HG02852 (cell line): ENCODE measurements at regions not wholly inside any gene's neighbourhood (a gene's known extent, or its start where the extent isn't known, plus 50 kb on each side); places are given as distances from the start of the nearest gene placed in this dataset.
"Not testable (repeated sequence)": the region's sequence is repeated elsewhere in the genome, so short reads cannot be mapped to it uniquely, and the experiment has no call there.

Experiments
- ATAC-seq: cut with Tn5 transposase; IDR thresholded peaks from one replicate; pipeline ENCODE4 v1.9.1; 2021; ENCODE audit warnings: mild to moderate bottlenecking, moderate library complexity; ENCODE audit not compliant: unreplicated experiment

- not testable (repeated sequence) for ATAC-seq
These were observed 487.8 kb upstream of the TMEFF2 start for GRCh38 chr2:192682511-192682910.

DNA sequence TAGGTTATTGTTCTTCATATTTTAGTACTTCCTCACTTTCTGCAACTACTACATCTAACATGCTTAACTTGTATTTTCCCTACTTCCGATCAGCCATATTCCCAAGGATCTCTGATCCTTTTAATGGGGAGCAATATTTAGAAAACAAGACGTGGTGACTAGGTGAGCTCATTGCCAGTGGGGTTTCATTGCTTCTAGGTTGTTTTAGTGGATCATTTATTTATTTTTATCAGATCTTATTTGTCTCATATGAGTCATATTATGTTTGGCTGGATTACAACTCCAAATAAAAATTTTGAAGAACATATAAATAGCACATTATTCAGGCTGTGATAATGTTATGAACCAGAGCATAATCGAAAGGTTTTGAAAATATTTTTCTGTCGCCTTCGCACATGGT, 480.9 kb upstream of the TMEFF2 start:
- no peak for ATAC-seq

- no peak for ATAC-seq
These were observed 474.9 kb upstream of the TMEFF2 start for GRCh38 chr2:192669505-192670091.

DNA sequence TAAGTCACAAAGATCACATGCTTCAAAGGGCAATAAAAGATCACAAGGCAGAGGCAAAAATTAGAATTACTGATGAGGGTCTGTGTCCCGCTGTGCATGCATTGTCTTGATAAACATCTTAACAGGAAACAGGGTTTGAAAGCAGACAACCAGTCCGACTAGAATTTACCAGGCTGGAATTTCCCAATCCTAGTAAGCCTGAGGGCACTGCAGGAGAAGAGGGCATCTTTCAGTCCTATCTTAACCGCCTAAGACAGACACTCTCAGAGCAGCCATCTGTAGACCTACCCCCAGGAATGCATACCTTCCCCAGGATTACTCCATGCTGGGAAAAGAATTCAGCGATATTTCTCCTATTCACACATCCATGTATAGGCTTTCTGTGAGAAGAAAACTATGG, 465.8 kb upstream of the TMEFF2 start:
- ATAC-seq, result not testable (repeated sequence)

DNA sequence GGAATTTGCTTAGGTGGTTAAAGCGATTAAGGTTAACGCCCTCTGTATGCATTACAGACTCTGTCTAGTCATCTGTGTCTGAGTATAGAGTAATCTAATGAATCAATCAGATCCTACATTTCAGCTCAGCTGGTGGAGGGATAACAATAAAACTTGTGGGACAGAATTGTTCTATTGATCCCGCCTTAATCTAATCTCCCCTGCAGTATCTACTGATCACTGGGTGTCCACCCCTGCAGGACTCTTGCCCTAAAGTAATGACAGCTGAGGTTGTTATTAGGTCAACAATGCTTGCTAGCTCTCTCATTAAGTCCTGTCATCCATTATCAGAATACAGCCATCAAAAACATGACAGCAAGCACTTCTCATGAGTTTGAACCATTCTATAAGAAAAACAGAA, 462.6 kb upstream of the TMEFF2 start:
- ATAC-seq, result no peak

DNA sequence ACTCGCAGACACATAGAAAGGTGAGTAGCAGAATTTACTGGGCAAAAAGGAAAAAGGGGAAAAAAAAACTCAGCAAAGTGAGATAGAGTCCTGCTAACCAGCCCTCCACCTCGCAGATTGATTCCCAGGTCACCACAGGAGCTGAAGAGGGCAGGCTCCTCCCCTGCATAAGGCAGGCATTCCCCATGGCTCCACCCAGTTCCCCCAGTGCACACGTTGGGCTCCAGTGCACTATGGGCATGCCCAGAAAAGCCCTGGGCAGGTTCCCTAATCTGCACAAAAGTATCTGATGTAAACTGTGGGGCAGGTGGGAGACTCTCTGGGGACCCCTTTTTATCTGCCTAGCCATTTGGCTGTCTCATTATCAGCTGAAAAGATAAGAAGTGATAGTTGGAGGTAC, 461.2 kb upstream of the TMEFF2 start:
- no peak for ATAC-seq

- no peak for ATAC-seq
These were observed 451.3 kb upstream of the TMEFF2 start for GRCh38 chr2:192645811-192646598.

- ATAC-seq, result no peak
These were observed 439.8 kb upstream of the TMEFF2 start for GRCh38 chr2:192634557-192634956.

DNA sequence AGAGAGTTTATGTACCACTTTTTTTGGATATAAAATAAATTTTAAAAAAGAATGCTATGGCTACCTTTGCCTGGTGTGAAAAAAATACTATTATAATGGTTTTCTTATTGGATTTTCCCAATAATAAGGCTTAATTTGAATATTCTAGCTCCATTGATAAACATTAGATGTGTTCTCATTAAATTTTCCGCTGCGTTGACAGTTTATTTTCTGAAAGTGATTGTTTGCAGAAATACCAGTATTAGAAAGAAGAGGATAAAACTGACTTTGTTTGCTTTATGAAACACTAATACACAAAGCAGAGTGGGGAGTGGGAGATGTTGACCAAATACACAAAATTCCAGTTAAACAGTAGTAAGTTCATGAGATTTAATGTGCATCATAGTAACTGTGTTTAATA, 433.3 kb upstream of the TMEFF2 start:
- ATAC-seq, result no peak

DNA sequence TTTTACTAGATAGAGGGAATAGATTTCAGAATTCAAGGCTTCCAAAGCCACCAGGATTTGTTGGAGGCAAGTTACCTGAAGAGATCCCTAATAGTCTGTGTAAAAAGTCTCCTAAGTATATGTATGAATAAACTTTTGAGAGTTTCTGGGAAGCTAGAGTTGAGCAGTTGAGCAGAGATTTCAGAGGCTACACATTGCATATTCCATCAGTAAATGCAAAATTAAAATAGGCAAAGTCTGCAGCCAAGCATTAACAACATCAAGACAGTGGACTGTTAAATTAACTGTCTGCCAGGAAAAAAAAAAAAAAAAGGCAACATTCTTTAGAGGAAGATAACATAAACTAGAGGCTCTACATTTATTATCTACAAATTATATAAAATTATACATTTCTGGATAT, 420.4 kb upstream of the TMEFF2 start:
- no peak for ATAC-seq

DNA sequence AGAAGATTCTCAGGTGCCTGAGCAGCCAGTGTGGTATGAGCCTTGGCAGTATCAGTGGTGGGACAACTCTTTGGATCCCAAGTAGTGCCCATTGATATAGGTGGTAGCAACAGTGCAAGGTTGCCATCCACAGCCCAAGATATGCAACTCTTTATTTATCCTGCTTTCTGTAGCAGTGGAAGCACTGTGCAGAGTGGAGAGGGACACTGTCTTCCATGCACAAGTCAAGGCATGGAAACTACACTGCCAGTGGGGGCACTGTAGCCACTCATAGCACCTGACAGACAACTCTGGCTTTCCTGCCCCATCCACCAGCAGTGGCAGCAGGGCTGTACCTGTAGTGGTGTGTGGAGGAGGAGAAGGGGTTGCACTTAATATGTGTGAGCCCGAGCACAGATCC, 409.6 kb upstream of the TMEFF2 start:
- ATAC-seq, result no peak

- not testable (repeated sequence) for ATAC-seq
These were observed 403.9 kb upstream of the TMEFF2 start for GRCh38 chr2:192598649-192599048.

GRCh38 chr2:192593561-192593960, 398.8 kb upstream of the TMEFF2 start:
- ATAC-seq, result no peak

DNA sequence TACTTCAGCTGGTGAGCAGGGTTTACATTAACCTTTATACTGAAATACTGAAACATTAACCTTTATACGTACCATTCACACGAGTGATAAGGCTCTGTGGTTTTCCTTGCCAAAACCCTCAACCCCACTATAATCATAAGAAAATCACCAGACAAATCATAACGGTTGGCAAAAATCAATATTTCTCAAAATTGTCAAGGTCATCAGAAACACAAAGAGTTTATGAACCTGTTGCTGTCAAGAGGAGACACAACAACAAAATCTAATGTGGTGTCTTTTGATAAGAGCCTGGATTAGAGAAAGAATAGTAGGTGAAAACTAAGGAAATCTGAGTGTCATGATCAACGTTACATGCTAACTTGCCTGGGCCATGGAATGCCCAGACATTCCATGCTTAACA, 396.9 kb upstream of the TMEFF2 start:
- ATAC-seq, result no peak

DNA sequence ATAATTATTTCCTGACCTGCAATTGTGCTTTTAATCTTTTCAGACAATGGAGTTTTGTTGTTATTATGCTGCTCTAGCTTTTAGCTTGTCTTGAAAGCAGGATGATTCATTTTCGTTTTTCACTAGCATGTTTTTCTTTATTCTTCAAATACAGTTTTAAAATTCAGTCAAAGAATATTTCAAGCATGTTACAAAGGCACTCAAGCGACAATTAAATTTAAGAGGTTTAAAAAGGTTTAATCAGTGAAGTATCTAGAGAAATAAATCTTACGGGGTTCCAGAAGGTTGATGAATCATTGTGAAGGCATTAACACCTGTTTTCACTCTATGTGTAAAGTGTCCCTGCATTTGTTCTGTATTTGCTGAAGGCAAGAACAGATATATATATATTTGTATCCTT, 390.7 kb upstream of the TMEFF2 start:
- ATAC-seq, result no peak

GRCh38 chr2:192584976-192585375, 390.2 kb upstream of the TMEFF2 start:
- no peak for ATAC-seq

GRCh38 chr2:192579965-192580700, 385.4 kb upstream of the TMEFF2 start:
- no peak for ATAC-seq

- no peak for ATAC-seq
These were observed 384.0 kb upstream of the TMEFF2 start for GRCh38 chr2:192578780-192579179.

DNA sequence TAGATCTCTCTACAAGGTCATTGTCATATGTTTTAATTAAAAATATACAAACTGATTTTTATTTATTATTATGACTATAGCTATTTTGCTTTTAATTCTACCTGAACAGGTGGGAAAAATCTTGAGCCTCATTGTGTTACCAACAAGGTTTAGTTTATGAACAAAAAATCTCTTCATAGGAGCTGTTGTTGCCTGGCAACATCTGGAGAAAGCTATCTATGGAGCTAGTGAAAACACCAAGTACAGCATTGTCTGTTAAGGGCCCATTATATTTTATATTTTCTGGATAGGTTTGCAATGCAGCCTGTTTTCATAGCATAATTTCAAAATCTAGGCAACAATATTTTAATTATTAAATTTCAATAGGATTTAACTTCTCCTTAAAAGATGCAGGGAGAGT, 383.0 kb upstream of the TMEFF2 start:
- ATAC-seq, result no peak

DNA sequence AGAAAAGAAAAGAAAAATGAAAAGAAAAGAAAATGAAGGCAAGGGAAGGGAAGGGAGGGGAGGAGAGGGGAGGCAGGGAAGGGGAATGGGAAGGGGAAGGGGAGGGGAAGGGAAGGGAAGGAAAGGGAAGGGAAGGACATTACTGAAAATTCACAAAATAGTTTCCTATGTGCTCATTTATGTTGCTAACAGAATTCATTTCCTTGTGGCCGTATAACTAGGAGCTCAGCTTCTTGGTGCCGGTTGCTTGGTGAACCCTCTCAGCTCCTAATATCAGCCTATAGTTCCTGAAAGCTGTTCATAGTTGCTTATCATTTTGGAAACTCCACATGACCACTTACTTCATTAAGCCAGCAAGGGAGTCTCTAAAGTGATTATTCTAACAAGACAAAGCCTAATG, 379.8 kb upstream of the TMEFF2 start:
- no peak for ATAC-seq

GRCh38 chr2:192571636-192572035, 376.9 kb upstream of the TMEFF2 start:
- ATAC-seq, result no peak

DNA sequence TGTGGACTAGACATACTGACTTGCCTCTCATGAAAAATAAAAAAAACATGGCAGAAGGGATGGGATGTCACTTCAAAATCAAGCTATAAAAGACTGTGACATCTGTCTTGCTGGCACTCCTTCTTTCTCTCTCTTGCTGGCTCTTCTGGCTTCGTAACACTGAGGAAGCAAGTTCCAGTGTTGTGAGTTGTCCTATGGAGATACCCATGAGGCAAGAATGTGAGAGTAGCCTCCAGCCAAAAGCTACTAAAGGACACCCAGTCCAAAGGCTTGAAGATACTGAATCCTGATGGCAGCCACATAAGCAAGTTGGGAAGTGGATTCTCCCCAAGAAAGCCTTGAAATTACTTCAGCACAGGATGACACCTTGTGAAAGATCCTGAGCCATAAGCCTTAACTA, 376.1 kb upstream of the TMEFF2 start:
- no peak for ATAC-seq
